Subcutaneous abdominal adipose tissue (tissue), 5 donors: ENCODE measurements at regions not wholly inside any gene's neighbourhood (a gene's known extent, or its start where the extent isn't known, plus 50 kb on each side); places are given as distances from the start of the nearest gene placed in this dataset.

Experiments used
- H3K27ac ChIP-seq: one replicate; pipeline ENCODE4 v1.7.0; 2013; ENCODE audit warnings: low read depth, mild to moderate bottlenecking, inconsistent platforms, low read length, moderate library complexity
- H3K27me3 ChIP-seq, 5 donors: one replicate each; pipeline ENCODE4 v1.7.0; 2013; ENCODE audit warnings: low read length in 5 of 5, inconsistent platforms in 1 of 5; ENCODE audit not compliant: control insufficient read depth in 5 of 5, insufficient read depth in 4 of 5
- H3K36me3 ChIP-seq, 5 donors: one replicate each; pipeline ENCODE4 v1.7.0; 2013; ENCODE audit warnings: low read length in 5 of 5; ENCODE audit not compliant: control insufficient read depth in 5 of 5, insufficient read depth in 5 of 5
- H3K4me1 ChIP-seq, 5 donors: one replicate each; pipeline ENCODE4 v1.7.0; 2013; ENCODE audit warnings: low read length in 5 of 5, mild to moderate bottlenecking in 3 of 5, moderate library complexity in 1 of 5; ENCODE audit not compliant: control insufficient read depth in 5 of 5, insufficient read depth in 5 of 5
- H3K4me3 ChIP-seq, 5 donors: one replicate each; pipeline ENCODE4 v1.7.0; 2013; ENCODE audit warnings: low read length in 5 of 5, low read depth in 1 of 5
- H3K9ac ChIP-seq, 5 donors: one replicate each; pipeline ENCODE4 v1.7.0; 2013; ENCODE audit warnings: low read length in 5 of 5, mild to moderate bottlenecking in 4 of 5, moderate library complexity in 3 of 5
- H3K9me3 ChIP-seq, 5 donors: one replicate each; pipeline ENCODE4 v1.7.0; 2013; ENCODE audit warnings: low read length in 5 of 5; ENCODE audit not compliant: control insufficient read depth in 5 of 5
- donor health status: healthy.
- donor health status: healthy.
- donor health status: healthy.
- donor health status: healthy.
- donor health status: healthy.

GRCh38 chr4:3642806-3643517, 110.7 kb upstream of the LRPAP1 start:
- Histone ChIP-seq H3K4me1 (peaks cover 0 to 12% (median 5%) of the 10 kb centered on the region in 5 donors), H3K9ac (no peak overlapping the region), H3K36me3 (no peaks in the 10 kb centered on the region), H3K27ac (no peak overlapping the region), H3K9me3 (peaks cover 0 to 5% (median 0%) of the 10 kb centered on the region in 5 donors), H3K27me3 (peaks cover 13 to 46% (median 22%) of the 10 kb centered on the region in 5 donors), H3K4me3 (no peak overlapping the region)

- Histone ChIP-seq H3K27ac (no peak overlapping the region), H3K9ac (no peak overlapping the region), H3K4me1 (peaks cover 0 to 12% (median 7%) of the 10 kb centered on the region in 5 donors), H3K27me3 (peaks cover 13 to 38% (median 21%) of the 10 kb centered on the region in 5 donors), H3K4me3 (no peak overlapping the region), H3K9me3 (peaks cover 0 to 7% (median 0%) of the 10 kb centered on the region in 5 donors), H3K36me3 (no peaks in the 10 kb centered on the region)
Observed at GRCh38 chr4:3642056-3642630, 109.9 kb upstream of the LRPAP1 start.

GRCh38 chr4:3641501-3641900, 109.3 kb upstream of the LRPAP1 start:
- Histone ChIP-seq H3K9me3 (peaks cover 0 to 8% (median 0%) of the 10 kb centered on the region in 5 donors), H3K4me3 (no peak overlapping the region), H3K27me3 (peaks cover 13 to 32% (median 21%) of the 10 kb centered on the region in 5 donors), H3K9ac (no peak overlapping the region), H3K4me1 (peaks cover 0 to 12% (median 7%) of the 10 kb centered on the region in 5 donors), H3K27ac (no peak overlapping the region), H3K36me3 (no peaks in the 10 kb centered on the region)

GRCh38 chr4:3640587-3640962, 108.4 kb upstream of the LRPAP1 start:
- H3K36me3 ChIP-seq = no peaks in the 10 kb centered on the region
- no peak overlapping the region for H3K9ac ChIP-seq
- H3K27me3 ChIP-seq = peaks cover 13 to 27% (median 15%) of the 10 kb centered on the region in 5 donors
- peaks cover 0 to 8% (median 0%) of the 10 kb centered on the region in 5 donors for H3K9me3 ChIP-seq
- H3K27ac ChIP-seq = no peak overlapping the region
- H3K4me1 ChIP-seq = peaks cover 0 to 5% (median under 1%) of the 10 kb centered on the region in 5 donors
- H3K4me3 ChIP-seq = no peak overlapping the region

- H3K9ac ChIP-seq = no peak overlapping the region
Observed at GRCh38 chr4:3639613-3640586, 107.7 kb upstream of the LRPAP1 start.

GRCh38 chr4:3638080-3638795, 106.0 kb upstream of the LRPAP1 start:
- H3K27ac ChIP-seq = no peak overlapping the region
- H3K9me3 ChIP-seq = peaks cover 0 to 8% (median 0%) of the 10 kb centered on the region in 5 donors
- H3K27me3 ChIP-seq = peaks cover 7 to 17% (median 10%) of the 10 kb centered on the region in 5 donors
- H3K9ac ChIP-seq = no peak overlapping the region
- no peak overlapping the region for H3K4me3 ChIP-seq
- no peaks in the 10 kb centered on the region for H3K36me3 ChIP-seq
- peaks cover 0 to 3% (median 0%) of the 10 kb centered on the region in 5 donors for H3K4me1 ChIP-seq

More at GRCh38 chr4:3639613-3640586, 107.7 kb upstream of the LRPAP1 start:
- H3K4me3 ChIP-seq = no peak overlapping the region
- peaks cover 0 to 3% (median 0%) of the 10 kb centered on the region in 5 donors for H3K4me1 ChIP-seq
- peaks cover 0 to 8% (median 0%) of the 10 kb centered on the region in 5 donors for H3K9me3 ChIP-seq
- H3K27ac ChIP-seq = no peak overlapping the region
- no peaks in the 10 kb centered on the region for H3K36me3 ChIP-seq
- peaks cover 13 to 28% (median 15%) of the 10 kb centered on the region in 5 donors for H3K27me3 ChIP-seq

GRCh38 chr4:3637326-3638016, 105.2 kb upstream of the LRPAP1 start:
- Histone ChIP-seq H3K36me3 (no peaks in the 10 kb centered on the region), H3K9ac (no peak overlapping the region), H3K27ac (no peak overlapping the region), H3K9me3 (peaks cover 0 to 11% (median 0%) of the 10 kb centered on the region in 5 donors), H3K4me1 (peaks cover 0 to 3% (median 0%) of the 10 kb centered on the region in 5 donors), H3K4me3 (no peak overlapping the region), H3K27me3 (peaks cover 0 to 17% (median 9%) of the 10 kb centered on the region in 5 donors)

GRCh38 chr4:3636646-3637320, 104.6 kb upstream of the LRPAP1 start:
- H3K36me3 ChIP-seq = no peaks in the 10 kb centered on the region
- H3K9ac ChIP-seq = no peak overlapping the region
- H3K4me3 ChIP-seq = no peak overlapping the region
- peaks cover 0 to 3% (median 0%) of the 10 kb centered on the region in 5 donors for H3K4me1 ChIP-seq
- H3K27ac ChIP-seq = no peak overlapping the region
- H3K27me3 ChIP-seq = peaks cover 0 to 17% (median 6%) of the 10 kb centered on the region in 5 donors
- H3K9me3 ChIP-seq = peaks cover 0 to 12% (median 0%) of the 10 kb centered on the region in 5 donors
